ENCODE measurements at regions not wholly inside any gene's neighbourhood (a gene's known extent, or its start where the extent isn't known, plus 50 kb on each side); places are given as distances from the start of the nearest gene placed in this dataset.

GRCh38 chr10:35896001-35896400, 253.9 kb upstream of the FZD8 start:
- Histone ChIP-seq H3K4me3 (ENCODE audit: low read depth, low read length) (no peak overlapping the region), H3K27me3 (ENCODE audit: control insufficient read depth, insufficient read depth, low read length) (no peaks in the 10 kb centered on the region), H3K36me3 (ENCODE audit: control insufficient read depth, insufficient read depth, low read length) (no peaks in the 10 kb centered on the region)
- DNase-seq (ENCODE audit: low read depth): peak; percentile 9
- no peak for TF ChIP-seq CTCF (IDR thresholded peaks at IDR 0.05; ENCODE audit: insufficient read depth, low read length, poor library complexity, severe bottlenecking)

GRCh38 chr10:35895331-35895730, 253.2 kb upstream of the FZD8 start:
- DNase-seq (ENCODE audit: low read depth): no peak
- Histone ChIP-seq H3K36me3 (ENCODE audit: control insufficient read depth, insufficient read depth, low read length) (no peaks in the 10 kb centered on the region), H3K4me3 (ENCODE audit: low read depth, low read length) (no peak overlapping the region), H3K27me3 (ENCODE audit: control insufficient read depth, insufficient read depth, low read length) (no peaks in the 10 kb centered on the region)
- TF ChIP-seq CTCF (IDR thresholded peaks at IDR 0.05; ENCODE audit: insufficient read depth, low read length, poor library complexity, severe bottlenecking): no peak

GRCh38 chr10:35892526-35892925, 250.4 kb upstream of the FZD8 start:
- H3K36me3 ChIP-seq (ENCODE audit: control insufficient read depth, insufficient read depth, low read length): no peaks in the 10 kb centered on the region
- no peak for TF ChIP-seq CTCF (IDR thresholded peaks at IDR 0.05; ENCODE audit: insufficient read depth, low read length, poor library complexity, severe bottlenecking)
- no peak overlapping the region for H3K4me3 ChIP-seq (ENCODE audit: low read depth, low read length)
- no peaks in the 10 kb centered on the region for H3K27me3 ChIP-seq (ENCODE audit: control insufficient read depth, insufficient read depth, low read length)
- DNase-seq (ENCODE audit: low read depth): no peak

GRCh38 chr10:35890676-35891495, 248.8 kb upstream of the FZD8 start:
- Histone ChIP-seq H3K4me3 (ENCODE audit: low read depth, low read length) (no peak overlapping the region), H3K36me3 (ENCODE audit: control insufficient read depth, insufficient read depth, low read length) (no peaks in the 10 kb centered on the region), H3K27me3 (ENCODE audit: control insufficient read depth, insufficient read depth, low read length) (no peaks in the 10 kb centered on the region)
- TF ChIP-seq CTCF (IDR thresholded peaks at IDR 0.05; ENCODE audit: insufficient read depth, low read length, poor library complexity, severe bottlenecking): no peak
- no peak for DNase-seq (ENCODE audit: low read depth)

- Histone ChIP-seq H3K27me3 (ENCODE audit: control insufficient read depth, insufficient read depth, low read length) (no peaks in the 10 kb centered on the region), H3K36me3 (ENCODE audit: control insufficient read depth, insufficient read depth, low read length) (no peaks in the 10 kb centered on the region), H3K4me3 (ENCODE audit: low read depth, low read length) (no peak overlapping the region)
- no peak for DNase-seq (ENCODE audit: low read depth)
- no peak for TF ChIP-seq CTCF (IDR thresholded peaks at IDR 0.05; ENCODE audit: insufficient read depth, low read length, poor library complexity, severe bottlenecking)
Observed at GRCh38 chr10:35889971-35890675, 248.0 kb upstream of the FZD8 start.

Measured in kidney epithelial cell (primary cell).